ENCODE measurements at regions not wholly inside any gene's neighbourhood (a gene's known extent, or its start where the extent isn't known, plus 50 kb on each side); places are given as distances from the start of the nearest gene placed in this dataset.

DNA sequence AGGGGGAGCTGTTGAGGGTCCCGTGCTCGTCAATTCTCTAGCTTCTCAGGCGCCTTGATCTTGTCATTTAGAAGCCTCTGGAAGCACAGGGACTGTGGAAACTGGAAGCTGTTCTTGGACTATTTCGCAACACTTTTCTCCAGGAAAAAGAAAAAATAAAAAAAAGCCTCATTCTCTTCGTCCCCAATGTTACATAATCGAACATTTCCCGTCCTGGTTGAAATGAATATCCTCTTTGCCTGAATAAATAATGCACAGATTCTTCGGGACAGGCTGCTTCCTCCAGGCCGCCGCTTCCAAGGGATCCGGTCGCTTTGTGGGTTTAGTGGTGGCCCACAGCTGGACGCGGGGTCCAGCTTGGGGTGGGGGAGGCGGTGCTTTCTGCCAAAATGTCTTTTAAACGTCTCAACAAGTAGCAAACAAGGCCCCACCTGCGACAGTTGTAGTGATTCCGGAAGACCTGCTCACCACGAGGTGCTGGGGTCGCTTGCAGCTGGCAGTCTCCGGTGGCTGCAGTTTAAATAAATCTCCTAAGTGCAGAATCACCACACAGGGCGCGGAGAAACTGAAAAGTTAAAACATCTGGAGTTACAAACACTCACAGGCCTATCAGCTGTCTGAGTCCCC, 125.9 kb upstream of the ESR1 start:
- TF ChIP-seq EZH2 (IDR thresholded peaks at IDR 0.05; ENCODE audit: insufficient read depth, poor library complexity, severe bottlenecking) (no peak), EZH2phosphoT487 (IDR thresholded peaks at IDR 0.05; ENCODE audit: insufficient read depth, low read depth) (no peak)

Measured in GM23248 (cell line).